ENCODE measurements at regions not wholly inside any gene's neighbourhood (a gene's known extent, or its start where the extent isn't known, plus 50 kb on each side); places are given as distances from the start of the nearest gene placed in this dataset.

DNA sequence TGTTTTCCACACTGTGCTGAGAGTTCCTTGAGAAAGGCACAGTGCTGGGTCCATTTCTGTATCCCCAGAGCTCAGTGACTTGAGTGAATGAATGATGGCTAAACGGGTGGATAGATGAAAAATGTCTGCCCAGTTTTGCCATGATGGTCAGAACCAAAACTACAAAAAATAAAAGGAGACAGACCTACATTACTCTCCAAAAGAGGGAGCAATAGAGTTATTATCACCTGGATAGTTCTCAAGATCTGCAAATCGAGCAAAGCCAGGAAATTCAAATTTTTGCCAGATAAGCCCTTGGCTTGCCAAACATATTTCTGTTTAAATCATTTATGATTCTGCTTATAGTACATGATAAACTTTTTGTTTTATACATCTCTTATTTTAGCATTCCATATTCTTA is 214.2 kb upstream of the ZNF462 start:
- H3K27ac ChIP-seq (ENCODE audit: low read depth in 1 of 2, low read length in 2 of 2), result no peak overlapping the region
- H3K4me1 ChIP-seq (ENCODE audit: control insufficient read depth in 4 of 4, insufficient read depth in 4 of 4, low read length in 3 of 4), result no peaks in the 10 kb centered on the region
- no peaks in the 10 kb centered on the region for H3K36me3 ChIP-seq (ENCODE audit: control insufficient read depth in 4 of 4, insufficient read depth in 3 of 4, low read depth in 1 of 4, low read length in 3 of 4)
- H3K4me3 ChIP-seq (ENCODE audit: low read depth in 1 of 3, low read length in 3 of 3), result no peak overlapping the region
- 29% methylated on average over 2 of the region's 2 CpGs for WGBS
- DNase-seq (ENCODE audit: low spot score), result no peak
- TF ChIP-seq YY1 (IDR thresholded peaks at IDR 0.05), result no peak
- TF ChIP-seq TAF1 (conservative IDR thresholded peaks at IDR 0.05), result no peak
- TF ChIP-seq FOXA1 (IDR thresholded peaks at IDR 0.05), result no peak
- TF ChIP-seq, protein P1, sequence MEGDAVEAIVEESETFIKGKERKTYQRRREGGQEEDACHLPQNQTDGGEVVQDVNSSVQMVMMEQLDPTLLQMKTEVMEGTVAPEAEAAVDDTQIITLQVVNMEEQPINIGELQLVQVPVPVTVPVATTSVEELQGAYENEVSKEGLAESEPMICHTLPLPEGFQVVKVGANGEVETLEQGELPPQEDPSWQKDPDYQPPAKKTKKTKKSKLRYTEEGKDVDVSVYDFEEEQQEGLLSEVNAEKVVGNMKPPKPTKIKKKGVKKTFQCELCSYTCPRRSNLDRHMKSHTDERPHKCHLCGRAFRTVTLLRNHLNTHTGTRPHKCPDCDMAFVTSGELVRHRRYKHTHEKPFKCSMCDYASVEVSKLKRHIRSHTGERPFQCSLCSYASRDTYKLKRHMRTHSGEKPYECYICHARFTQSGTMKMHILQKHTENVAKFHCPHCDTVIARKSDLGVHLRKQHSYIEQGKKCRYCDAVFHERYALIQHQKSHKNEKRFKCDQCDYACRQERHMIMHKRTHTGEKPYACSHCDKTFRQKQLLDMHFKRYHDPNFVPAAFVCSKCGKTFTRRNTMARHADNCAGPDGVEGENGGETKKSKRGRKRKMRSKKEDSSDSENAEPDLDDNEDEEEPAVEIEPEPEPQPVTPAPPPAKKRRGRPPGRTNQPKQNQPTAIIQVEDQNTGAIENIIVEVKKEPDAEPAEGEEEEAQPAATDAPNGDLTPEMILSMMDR (IDR thresholded peaks at IDR 0.05; ENCODE audit: low read depth, low read length, missing input control), result peak; percentile 18
- TF ChIP-seq RAD21 (IDR thresholded peaks at IDR 0.05), result peak; percentile 60 to 65
- TF ChIP-seq, protein P2, sequence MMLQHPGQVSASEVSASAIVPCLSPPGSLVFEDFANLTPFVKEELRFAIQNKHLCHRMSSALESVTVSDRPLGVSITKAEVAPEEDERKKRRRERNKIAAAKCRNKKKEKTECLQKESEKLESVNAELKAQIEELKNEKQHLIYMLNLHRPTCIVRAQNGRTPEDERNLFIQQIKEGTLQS (IDR thresholded peaks at IDR 0.05), result no peak
- no peak overlapping the region for H3K9ac ChIP-seq (ENCODE audit: low read depth in 1 of 2, low read length in 2 of 2)
- H3K27me3 ChIP-seq (ENCODE audit: control insufficient read depth in 4 of 4, insufficient read depth in 4 of 4, low read length in 3 of 4), result no peaks in the 10 kb centered on the region
- no peaks in the 10 kb centered on the region for H3K9me3 ChIP-seq (ENCODE audit: control insufficient read depth in 4 of 4, low read length in 3 of 4)

DNA sequence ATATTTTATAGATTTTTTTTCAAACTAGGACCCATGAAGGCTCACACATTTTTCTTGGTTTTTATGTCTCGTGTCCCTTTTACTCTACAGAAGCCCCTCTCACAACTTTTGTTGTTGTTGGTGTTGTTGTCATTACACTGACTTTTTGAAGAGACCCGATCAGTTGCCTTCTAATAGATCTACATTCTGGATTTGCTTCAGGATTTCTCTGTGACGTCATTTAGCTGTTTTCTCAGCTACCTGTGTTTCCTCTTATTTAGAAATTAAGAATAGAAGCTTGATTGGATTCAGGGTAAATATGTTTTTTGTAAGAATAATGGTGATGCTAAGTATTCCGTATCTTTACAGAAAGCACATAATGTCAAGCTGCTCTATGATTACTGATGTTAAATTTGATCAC is 213.3 kb upstream of the ZNF462 start:
- Histone ChIP-seq H3K4me1 (ENCODE audit: control insufficient read depth in 4 of 4, insufficient read depth in 4 of 4, low read length in 3 of 4) (no peaks in the 10 kb centered on the region), H3K4me3 (ENCODE audit: low read depth in 1 of 3, low read length in 3 of 3) (no peak overlapping the region), H3K36me3 (ENCODE audit: control insufficient read depth in 4 of 4, insufficient read depth in 3 of 4, low read depth in 1 of 4, low read length in 3 of 4) (no peaks in the 10 kb centered on the region), H3K27me3 (ENCODE audit: control insufficient read depth in 4 of 4, insufficient read depth in 4 of 4, low read length in 3 of 4) (no peaks in the 10 kb centered on the region), H3K9ac (ENCODE audit: low read depth in 1 of 2, low read length in 2 of 2) (no peak overlapping the region), H3K27ac (ENCODE audit: low read depth in 1 of 2, low read length in 2 of 2) (no peak overlapping the region), H3K9me3 (ENCODE audit: control insufficient read depth in 4 of 4, low read length in 3 of 4) (no peaks in the 10 kb centered on the region)
- no peak for TF ChIP-seq JUND (IDR thresholded peaks at IDR 0.05)
- no peak for TF ChIP-seq HNF4A (conservative IDR thresholded peaks at IDR 0.05)
- TF ChIP-seq, protein P3, sequence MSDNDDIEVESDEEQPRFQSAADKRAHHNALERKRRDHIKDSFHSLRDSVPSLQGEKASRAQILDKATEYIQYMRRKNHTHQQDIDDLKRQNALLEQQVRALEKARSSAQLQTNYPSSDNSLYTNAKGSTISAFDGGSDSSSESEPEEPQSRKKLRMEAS (IDR thresholded peaks at IDR 0.05), result no peak
- no peak for TF ChIP-seq NR2F2 (IDR thresholded peaks at IDR 0.05)
- no peak for TF ChIP-seq EGR1 (IDR thresholded peaks at IDR 0.05; ENCODE audit: low read depth in 2 of 2)
- TF ChIP-seq RXRA (IDR thresholded peaks at IDR 0.05), result no peak
- TF ChIP-seq TAF1 (conservative IDR thresholded peaks at IDR 0.05), result no peak
- TF ChIP-seq SP1 (IDR thresholded peaks at IDR 0.05), result no peak
- no peak for TF ChIP-seq YY1 (IDR thresholded peaks at IDR 0.05)
- no peak for DNase-seq (ENCODE audit: low spot score)
- WGBS, result 83% methylated on average over 4 of the region's 4 CpGs

DNA sequence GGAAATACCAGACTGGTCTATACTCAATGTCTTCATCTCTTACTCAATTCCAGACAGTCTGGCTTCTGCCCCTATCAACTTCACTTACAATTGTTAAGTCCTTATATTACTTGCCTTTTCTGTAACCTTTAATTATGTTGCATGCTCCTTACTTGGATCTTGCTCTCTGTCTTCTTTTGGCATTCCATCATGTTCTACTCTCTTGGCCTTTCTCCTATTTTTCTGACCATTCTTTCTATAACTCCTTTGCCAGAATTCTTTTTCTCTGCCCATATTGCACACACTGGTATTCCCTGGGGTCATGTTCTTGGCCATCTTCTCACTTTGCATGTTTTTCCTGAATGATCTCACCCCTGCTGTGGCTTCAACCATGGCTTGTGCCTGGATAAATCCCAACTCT is 209.8 kb upstream of the ZNF462 start:
- no peaks in the 10 kb centered on the region for H3K4me1 ChIP-seq (ENCODE audit: control insufficient read depth in 4 of 4, insufficient read depth in 4 of 4, low read length in 3 of 4)
- no peaks in the 10 kb centered on the region for H3K36me3 ChIP-seq (ENCODE audit: control insufficient read depth in 4 of 4, insufficient read depth in 3 of 4, low read depth in 1 of 4, low read length in 3 of 4)
- TF ChIP-seq FOXA2 (IDR thresholded peaks at IDR 0.05), result no peak
- TF ChIP-seq, protein P4, sequence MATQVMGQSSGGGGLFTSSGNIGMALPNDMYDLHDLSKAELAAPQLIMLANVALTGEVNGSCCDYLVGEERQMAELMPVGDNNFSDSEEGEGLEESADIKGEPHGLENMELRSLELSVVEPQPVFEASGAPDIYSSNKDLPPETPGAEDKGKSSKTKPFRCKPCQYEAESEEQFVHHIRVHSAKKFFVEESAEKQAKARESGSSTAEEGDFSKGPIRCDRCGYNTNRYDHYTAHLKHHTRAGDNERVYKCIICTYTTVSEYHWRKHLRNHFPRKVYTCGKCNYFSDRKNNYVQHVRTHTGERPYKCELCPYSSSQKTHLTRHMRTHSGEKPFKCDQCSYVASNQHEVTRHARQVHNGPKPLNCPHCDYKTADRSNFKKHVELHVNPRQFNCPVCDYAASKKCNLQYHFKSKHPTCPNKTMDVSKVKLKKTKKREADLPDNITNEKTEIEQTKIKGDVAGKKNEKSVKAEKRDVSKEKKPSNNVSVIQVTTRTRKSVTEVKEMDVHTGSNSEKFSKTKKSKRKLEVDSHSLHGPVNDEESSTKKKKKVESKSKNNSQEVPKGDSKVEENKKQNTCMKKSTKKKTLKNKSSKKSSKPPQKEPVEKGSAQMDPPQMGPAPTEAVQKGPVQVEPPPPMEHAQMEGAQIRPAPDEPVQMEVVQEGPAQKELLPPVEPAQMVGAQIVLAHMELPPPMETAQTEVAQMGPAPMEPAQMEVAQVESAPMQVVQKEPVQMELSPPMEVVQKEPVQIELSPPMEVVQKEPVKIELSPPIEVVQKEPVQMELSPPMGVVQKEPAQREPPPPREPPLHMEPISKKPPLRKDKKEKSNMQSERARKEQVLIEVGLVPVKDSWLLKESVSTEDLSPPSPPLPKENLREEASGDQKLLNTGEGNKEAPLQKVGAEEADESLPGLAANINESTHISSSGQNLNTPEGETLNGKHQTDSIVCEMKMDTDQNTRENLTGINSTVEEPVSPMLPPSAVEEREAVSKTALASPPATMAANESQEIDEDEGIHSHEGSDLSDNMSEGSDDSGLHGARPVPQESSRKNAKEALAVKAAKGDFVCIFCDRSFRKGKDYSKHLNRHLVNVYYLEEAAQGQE (IDR thresholded peaks at IDR 0.05), result no peak
- no peaks in the 10 kb centered on the region for H3K27me3 ChIP-seq (ENCODE audit: control insufficient read depth in 4 of 4, insufficient read depth in 4 of 4, low read length in 3 of 4)
- no peak overlapping the region for H3K4me3 ChIP-seq (ENCODE audit: low read depth in 1 of 3, low read length in 3 of 3)
- H3K9me3 ChIP-seq (ENCODE audit: control insufficient read depth in 4 of 4, low read length in 3 of 4), result no peaks in the 10 kb centered on the region
- H3K9ac ChIP-seq (ENCODE audit: low read depth in 1 of 2, low read length in 2 of 2), result no peak overlapping the region
- no peak for DNase-seq (ENCODE audit: low spot score)
- no peak overlapping the region for H3K27ac ChIP-seq (ENCODE audit: low read depth in 1 of 2, low read length in 2 of 2)

Data from liver (tissue), 8 donors.